ENCODE measurements at regions not wholly inside any gene's neighbourhood (a gene's known extent, or its start where the extent isn't known, plus 50 kb on each side); places are given as distances from the start of the nearest gene placed in this dataset.

- no peak overlapping the region for H3K27ac Mint-ChIP-seq
- Histone ChIP-seq H3K14ac (ENCODE audit: insufficient read depth, low read length) (no peak overlapping the region), H2BK120ac (ENCODE audit: low read depth, low read length, poor library complexity, severe bottlenecking) (no peak overlapping the region), H3K79me1 (ENCODE audit: insufficient read depth, low read depth, low read length, poor library complexity, severe bottlenecking) (no peaks in the 10 kb centered on the region), H3K18ac (ENCODE audit: insufficient read length, low read depth, low read length) (no peak overlapping the region), H3K23ac (ENCODE audit: insufficient read length, low read depth, low read length) (no peak overlapping the region), H3K27me3 (ENCODE audit: insufficient read depth, low read length) (no peaks in the 10 kb centered on the region), H2BK12ac (ENCODE audit: insufficient read length, low read depth, low read length) (no peak overlapping the region), H4K8ac (replicated peaks; ENCODE audit: insufficient read length, low read depth, low read length) (no peak overlapping the region), H3K9ac (ENCODE audit: extremely low read depth, insufficient read length, low read length) (no peak overlapping the region), H3K4me1 (ENCODE audit: insufficient read depth, low read length) (no peaks in the 10 kb centered on the region), H3T11ph (ENCODE audit: low read length) (no peak overlapping the region), H3K4ac (ENCODE audit: low read depth, low read length) (no peak overlapping the region), H3K27ac (ENCODE audit: insufficient read length, low read depth, low read length) (no peak overlapping the region), H2AK5ac (ENCODE audit: insufficient read length, low read length) (no peak overlapping the region), H3K79me2 (ENCODE audit: insufficient read depth, low read length) (no peaks in the 10 kb centered on the region), H2AFZ (ENCODE audit: low read length) (no peak overlapping the region), H3K56ac (ENCODE audit: insufficient read length, low read depth, low read length) (no peak overlapping the region), H2BK20ac (ENCODE audit: low read depth, low read length, poor library complexity, severe bottlenecking) (no peak overlapping the region), H2BK5ac (ENCODE audit: insufficient read length, low read length) (no peak overlapping the region), H3K4me2 (ENCODE audit: insufficient read depth, insufficient read length, low read length) (no peak overlapping the region), H3K9me3 (ENCODE audit: control insufficient read depth, low read depth, low read length) (no peaks in the 10 kb centered on the region), H4K91ac (ENCODE audit: insufficient read length, low read depth, low read length) (no peak overlapping the region), H3K23me2 (ENCODE audit: insufficient read length, low read depth, low read length, poor library complexity, severe bottlenecking) (no peaks in the 10 kb centered on the region), H4K5ac (ENCODE audit: insufficient read length, low read depth, low read length) (no peak overlapping the region), H2BK15ac (ENCODE audit: low read depth, low read length) (no peak overlapping the region), H4K20me1 (ENCODE audit: control insufficient read depth, insufficient read depth, insufficient read length) (no peaks in the 10 kb centered on the region)
- peaks cover 0 to 6% of the 10 kb centered on the region in 2 experiments; a peak in 1 of 5 replicates for H3K9me3 Mint-ChIP-seq
- no peak overlapping the region for H3K4me3 Mint-ChIP-seq
- peaks cover 0 to 1% (median 0%) of the 10 kb centered on the region in 3 experiments; a peak in 1 of 7 replicates for H3K36me3 Mint-ChIP-seq (ENCODE audit: insufficient read depth in 1 of 3, low read depth in 3 of 3)
- DNase-seq: no peak
- TF ChIP-seq CTCF (conservative IDR thresholded peaks at IDR 0.05): no peak
- no peaks in the 10 kb centered on the region for H3K27me3 Mint-ChIP-seq (ENCODE audit: low read depth)
- H3K4me1 Mint-ChIP-seq: peaks cover 8 to 11% of the 10 kb centered on the region in 2 experiments
- WGBS (ENCODE audit: extremely low coverage, insufficient read length, low lambda C conversion rate): no CpG with 5 or more reads among the region's 2 CpGs
These were observed 112.4 kb upstream of the PFN2 start for GRCh38 chr3:150082898-150083654.
